ENCODE measurements at regions not wholly inside any gene's neighbourhood (a gene's known extent, or its start where the extent isn't known, plus 50 kb on each side); places are given as distances from the start of the nearest gene placed in this dataset.

- 57% methylated on average over 7 of the region's 9 CpGs for WGBS (ENCODE audit: insufficient coverage)
- intact Hi-C loops (cut with micrococcal nuclease) = no loop called here
- peak overlapping the region in 1 of 2 donors; percentile 44 for H3K4me3 Mint-ChIP-seq
Observed at GRCh38 chr14:89000007-89000942, 175.8 kb downstream of the TTC8 start.

GRCh38 chr14:89004166-89004565 lies 179.7 kb downstream of the TTC8 start:
- DNase-seq = peak; percentile 62 to 77 (median 68)
- Mint-ChIP-seq H3K4me1 (peaks cover 26% of the 10 kb centered on the region), H3K9me3 (peaks cover 0 to 9% (median 3%) of the 10 kb centered on the region in 7 donors), H3K27me3 (ENCODE audit: low read depth in 3 of 3) (peaks cover 0 to 2% (median 0%) of the 10 kb centered on the region in 3 donors), H3K4me3 (no peak overlapping the region), H3K27ac (peak overlapping the region; percentile 15 to 80 (median 66)), H3K36me3 (no peaks in the 10 kb centered on the region)
- H3K36me3 ChIP-seq (replicated peaks in 1 of 2; ENCODE audit: control insufficient read depth in 1 of 2, insufficient read depth in 2 of 2, low read length in 2 of 2) = no peaks in the 10 kb centered on the region
- H3K27ac ChIP-seq (ENCODE audit: low read depth in 1 of 2, low read length in 2 of 2) = no peak overlapping the region
- H3K9ac ChIP-seq (ENCODE audit: insufficient read depth, low read length, poor library complexity, severe bottlenecking) = no peak overlapping the region
- no peaks in the 10 kb centered on the region for H3K79me2 ChIP-seq (ENCODE audit: insufficient read depth, low read length)
- intact Hi-C loops (cut with micrococcal nuclease) = no loop called here
- no peak overlapping the region for H3K4me3 ChIP-seq (replicated peaks in 1 of 3; ENCODE audit: low read depth in 2 of 3, low read length in 3 of 3)
- H3K9me3 ChIP-seq (replicated peaks in 1 of 2; ENCODE audit: control insufficient read depth in 1 of 2, insufficient read depth in 1 of 2, low read length in 2 of 2) = no peaks in the 10 kb centered on the region
- no peak for TF ChIP-seq CTCF (IDR thresholded peaks at IDR 0.05)
- H3K27me3 ChIP-seq (ENCODE audit: control insufficient read depth in 2 of 2, insufficient read depth in 2 of 2, low read length in 2 of 2) = no peaks in the 10 kb centered on the region
- H2AFZ ChIP-seq (ENCODE audit: insufficient read depth, low read depth, low read length, poor library complexity, severe bottlenecking) = no peak overlapping the region
- H4K20me1 ChIP-seq (ENCODE audit: insufficient read depth, low read length) = no peaks in the 10 kb centered on the region
- no peak overlapping the region for H3K4me2 ChIP-seq (replicated peaks; ENCODE audit: extremely low read depth, low read length, poor library complexity, severe bottlenecking)
- H3K4me1 ChIP-seq (ENCODE audit: control insufficient read depth in 1 of 2, insufficient read depth in 2 of 2, low read length in 2 of 2) = peaks cover 11 to 20% of the 10 kb centered on the region in 2 donors

More at GRCh38 chr14:89000007-89000942, 175.8 kb downstream of the TTC8 start:
- Histone ChIP-seq H3K4me2 (replicated peaks; ENCODE audit: extremely low read depth, low read length, poor library complexity, severe bottlenecking) (peak overlapping the region; percentile 12), H3K9ac (ENCODE audit: insufficient read depth, low read length, poor library complexity, severe bottlenecking) (no peak overlapping the region), H2AFZ (ENCODE audit: insufficient read depth, low read depth, low read length, poor library complexity, severe bottlenecking) (no peak overlapping the region), H4K20me1 (ENCODE audit: insufficient read depth, low read length) (no peaks in the 10 kb centered on the region), H3K4me3 (replicated peaks in 1 of 3; ENCODE audit: low read depth in 2 of 3, low read length in 3 of 3) (no peak overlapping the region), H3K9me3 (replicated peaks in 1 of 2; ENCODE audit: control insufficient read depth in 1 of 2, insufficient read depth in 1 of 2, low read length in 2 of 2) (no peaks in the 10 kb centered on the region), H3K4me1 (ENCODE audit: control insufficient read depth in 1 of 2, insufficient read depth in 2 of 2, low read length in 2 of 2) (peaks cover 11 to 20% of the 10 kb centered on the region in 2 donors), H3K27me3 (ENCODE audit: control insufficient read depth in 2 of 2, insufficient read depth in 2 of 2, low read length in 2 of 2) (no peaks in the 10 kb centered on the region), H3K79me2 (ENCODE audit: insufficient read depth, low read length) (no peaks in the 10 kb centered on the region), H3K36me3 (replicated peaks in 1 of 2; ENCODE audit: control insufficient read depth in 1 of 2, insufficient read depth in 2 of 2, low read length in 2 of 2) (no peaks in the 10 kb centered on the region), H3K27ac (ENCODE audit: low read depth in 1 of 2, low read length in 2 of 2) (no peak overlapping the region)
- H3K4me1 Mint-ChIP-seq = peaks cover 26% of the 10 kb centered on the region
- peak overlapping the region; percentile 1 to 87 (median 59) for H3K27ac Mint-ChIP-seq
- H3K27me3 Mint-ChIP-seq (ENCODE audit: low read depth in 3 of 3) = peaks cover 0 to 7% (median 7%) of the 10 kb centered on the region in 3 donors
- peaks cover 0 to 12% (median 3%) of the 10 kb centered on the region in 7 donors for H3K9me3 Mint-ChIP-seq
- H3K36me3 Mint-ChIP-seq = no peaks in the 10 kb centered on the region
- peak; percentile 81 to 89 (median 88) for DNase-seq
- no peak for TF ChIP-seq CTCF (IDR thresholded peaks at IDR 0.05)
